ENCODE measurements at regions not wholly inside any gene's neighbourhood (a gene's known extent, or its start where the extent isn't known, plus 50 kb on each side); places are given as distances from the start of the nearest gene placed in this dataset.

GRCh38 chr6:138572167-138572875, 73.0 kb upstream of the NHSL1 start:
- H3K27ac ChIP-seq = no peak overlapping the region
- peak overlapping the region; percentile 62 for H3K4me3 ChIP-seq (ENCODE audit: low read depth, low read length)
- in situ Hi-C loops (cut with HindIII; ENCODE audit: low pct_ligation_motif_present, low sequenced_read_pairs) = no loop called here
- TF ChIP-seq CTCF (IDR thresholded peaks at IDR 0.05; ENCODE audit: low read depth, low read length, missing control alignments) = no peak
- H3K36me3 ChIP-seq (replicated peaks) = no peaks in the 10 kb centered on the region
- H3K27me3 ChIP-seq (replicated peaks) = no peaks in the 10 kb centered on the region
- DNase-seq = peak; percentile 91

- DNase-seq = no peak
- Histone ChIP-seq H3K27ac (no peak overlapping the region), H3K27me3 (replicated peaks) (no peaks in the 10 kb centered on the region), H3K36me3 (replicated peaks) (no peaks in the 10 kb centered on the region), H3K4me3 (ENCODE audit: low read depth, low read length) (no peak overlapping the region)
- in situ Hi-C loops (cut with HindIII; ENCODE audit: low pct_ligation_motif_present, low sequenced_read_pairs) = no loop called here
- TF ChIP-seq CTCF (IDR thresholded peaks at IDR 0.05; ENCODE audit: low read depth, low read length, missing control alignments) = no peak
These were observed 73.6 kb upstream of the NHSL1 start for GRCh38 chr6:138572885-138573284.

- H3K27ac ChIP-seq = no peak overlapping the region
- H3K4me3 ChIP-seq (ENCODE audit: low read depth, low read length) = no peak overlapping the region
- no peak for DNase-seq
- in situ Hi-C loops (cut with HindIII; ENCODE audit: low pct_ligation_motif_present, low sequenced_read_pairs) = no loop called here
- no peaks in the 10 kb centered on the region for H3K36me3 ChIP-seq (replicated peaks)
- no peaks in the 10 kb centered on the region for H3K27me3 ChIP-seq (replicated peaks)
- TF ChIP-seq CTCF (IDR thresholded peaks at IDR 0.05; ENCODE audit: low read depth, low read length, missing control alignments) = no peak
These were observed 76.0 kb upstream of the NHSL1 start for GRCh38 chr6:138575257-138575656.

GRCh38 chr6:138576313-138576712, 77.0 kb upstream of the NHSL1 start:
- no peaks in the 10 kb centered on the region for H3K36me3 ChIP-seq (replicated peaks)
- in situ Hi-C loops (cut with HindIII; ENCODE audit: low pct_ligation_motif_present, low sequenced_read_pairs) = no loop called here
- no peak for TF ChIP-seq CTCF (IDR thresholded peaks at IDR 0.05; ENCODE audit: low read depth, low read length, missing control alignments)

GRCh38 chr6:138577151-138577915, 78.0 kb upstream of the NHSL1 start:
- no peak for TF ChIP-seq CTCF (IDR thresholded peaks at IDR 0.05; ENCODE audit: low read depth, low read length, missing control alignments)
- in situ Hi-C loops (cut with HindIII; ENCODE audit: low pct_ligation_motif_present, low sequenced_read_pairs) = no loop called here

More at GRCh38 chr6:138576313-138576712, 77.0 kb upstream of the NHSL1 start:
- DNase-seq = no peak
- H3K27ac ChIP-seq = no peak overlapping the region
- H3K4me3 ChIP-seq (ENCODE audit: low read depth, low read length) = no peak overlapping the region
- no peaks in the 10 kb centered on the region for H3K27me3 ChIP-seq (replicated peaks)

More at GRCh38 chr6:138577151-138577915, 78.0 kb upstream of the NHSL1 start:
- no peak overlapping the region for H3K4me3 ChIP-seq (ENCODE audit: low read depth, low read length)
- H3K27me3 ChIP-seq (replicated peaks) = no peaks in the 10 kb centered on the region
- H3K27ac ChIP-seq = no peak overlapping the region
- no peak for DNase-seq
- H3K36me3 ChIP-seq (replicated peaks) = no peaks in the 10 kb centered on the region
